Keratinocyte (primary cell): ENCODE measurements at regions not wholly inside any gene's neighbourhood (a gene's known extent, or its start where the extent isn't known, plus 50 kb on each side); places are given as distances from the start of the nearest gene placed in this dataset.

ENCODE experiments used
- EZH2 ChIP-seq: IDR thresholded peaks from one replicate; pipeline ENCODE4 v1.6.1; 2012; ENCODE audit warnings: inconsistent platforms, mild to moderate bottlenecking, low read length, moderate library complexity
- TF ChIP-seq, protein P1 (sequence below), 3 experiments: IDR thresholded peaks in 1 of 3; conservative IDR thresholded peaks in 1 of 3; optimal IDR thresholded peaks in 1 of 3; 2 replicates in 2 of 3; 3 replicates in 1 of 3; pipeline versions ENCODE3 to v1.5.1; 2011; ENCODE audit warnings: low read length in 3 of 3, mild to moderate bottlenecking in 3 of 3, moderate library complexity in 2 of 3, control low read depth in 1 of 3, inconsistent platforms in 1 of 3; ENCODE audit not compliant: insufficient read depth in 2 of 3; ENCODE audit errors: extremely low read depth in 1 of 3

DNA sequence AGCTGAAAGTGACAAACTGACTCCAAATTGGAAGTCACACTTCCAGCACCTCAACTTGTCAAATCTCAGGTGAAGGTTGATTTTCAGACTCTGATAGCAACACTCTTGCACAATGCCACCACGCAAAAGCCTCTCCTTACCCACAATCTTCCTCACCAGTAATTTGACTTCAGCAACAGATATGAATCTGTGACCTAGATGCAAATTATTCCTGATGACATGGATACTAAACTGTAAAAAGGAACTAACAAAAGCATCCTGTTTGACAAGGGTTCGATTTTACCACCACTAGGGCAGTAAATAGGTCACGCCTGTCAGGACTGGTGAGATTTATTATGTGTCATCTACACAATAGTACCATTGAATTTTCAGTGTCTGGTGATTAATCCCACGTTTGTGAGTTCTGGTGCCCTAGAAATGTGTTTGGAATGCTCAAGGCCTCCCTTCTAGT lies 134.4 kb upstream of the COL21A1 start:
- no peak for TF ChIP-seq EZH2
- TF ChIP-seq, protein P1, sequence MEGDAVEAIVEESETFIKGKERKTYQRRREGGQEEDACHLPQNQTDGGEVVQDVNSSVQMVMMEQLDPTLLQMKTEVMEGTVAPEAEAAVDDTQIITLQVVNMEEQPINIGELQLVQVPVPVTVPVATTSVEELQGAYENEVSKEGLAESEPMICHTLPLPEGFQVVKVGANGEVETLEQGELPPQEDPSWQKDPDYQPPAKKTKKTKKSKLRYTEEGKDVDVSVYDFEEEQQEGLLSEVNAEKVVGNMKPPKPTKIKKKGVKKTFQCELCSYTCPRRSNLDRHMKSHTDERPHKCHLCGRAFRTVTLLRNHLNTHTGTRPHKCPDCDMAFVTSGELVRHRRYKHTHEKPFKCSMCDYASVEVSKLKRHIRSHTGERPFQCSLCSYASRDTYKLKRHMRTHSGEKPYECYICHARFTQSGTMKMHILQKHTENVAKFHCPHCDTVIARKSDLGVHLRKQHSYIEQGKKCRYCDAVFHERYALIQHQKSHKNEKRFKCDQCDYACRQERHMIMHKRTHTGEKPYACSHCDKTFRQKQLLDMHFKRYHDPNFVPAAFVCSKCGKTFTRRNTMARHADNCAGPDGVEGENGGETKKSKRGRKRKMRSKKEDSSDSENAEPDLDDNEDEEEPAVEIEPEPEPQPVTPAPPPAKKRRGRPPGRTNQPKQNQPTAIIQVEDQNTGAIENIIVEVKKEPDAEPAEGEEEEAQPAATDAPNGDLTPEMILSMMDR (optimal IDR thresholded peaks at IDR 0.05 in 1 of 3, IDR thresholded peaks at IDR 0.05 in 1 of 3, conservative IDR thresholded peaks at IDR 0.05 in 1 of 3; ENCODE audit: extremely low read depth in 1 of 3, insufficient read depth in 2 of 3, low read length in 3 of 3): no peak
